ENCODE measurements at regions not wholly inside any gene's neighbourhood (a gene's known extent, or its start where the extent isn't known, plus 50 kb on each side); places are given as distances from the start of the nearest gene placed in this dataset.

- no peak for TF ChIP-seq CTCF (IDR thresholded peaks at IDR 0.05; ENCODE audit: low read depth, low read length, poor library complexity, severe bottlenecking)
- no peak for TF ChIP-seq EZH2phosphoT487 (IDR thresholded peaks at IDR 0.05; ENCODE audit: borderline replicate concordance, low read length)
- Histone ChIP-seq H3K27ac (ENCODE audit: low read depth, low read length) (no peak overlapping the region), H3K9me2 (replicated peaks; ENCODE audit: control insufficient read depth, low read length) (no peaks in the 10 kb centered on the region), H3K36me3 (ENCODE audit: control insufficient read depth, low read length) (no peaks in the 10 kb centered on the region), H3K4me2 (ENCODE audit: low read length) (no peak overlapping the region), H3K27me3 (ENCODE audit: control insufficient read depth, low read length) (no peaks in the 10 kb centered on the region), H3K79me2 (ENCODE audit: control insufficient read depth, low read length) (no peaks in the 10 kb centered on the region), H3K4me1 (ENCODE audit: control insufficient read depth, low read length) (no peaks in the 10 kb centered on the region), H4K20me1 (ENCODE audit: control insufficient read depth, insufficient read depth, low read depth, low read length) (no peaks in the 10 kb centered on the region), H3F3A (ENCODE audit: control insufficient read depth, insufficient read depth) (no peaks in the 10 kb centered on the region), H3K9me3 (ENCODE audit: control insufficient read depth, insufficient read depth, low read length) (no peaks in the 10 kb centered on the region), H3K4me3 (ENCODE audit: low read length) (no peak overlapping the region)
Observed at GRCh38 chr9:82356871-82357270, 368.3 kb downstream of the SPATA31D1 start.

GRCh38 chr9:82363198-82363597, 374.6 kb downstream of the SPATA31D1 start:
- TF ChIP-seq CTCF (IDR thresholded peaks at IDR 0.05; ENCODE audit: low read depth, low read length, poor library complexity, severe bottlenecking): no peak
- TF ChIP-seq EZH2phosphoT487 (IDR thresholded peaks at IDR 0.05; ENCODE audit: borderline replicate concordance, low read length): no peak
- no peaks in the 10 kb centered on the region for H3K9me3 ChIP-seq (ENCODE audit: control insufficient read depth, insufficient read depth, low read length)
- H3K4me1 ChIP-seq (ENCODE audit: control insufficient read depth, low read length): no peaks in the 10 kb centered on the region
- H3F3A ChIP-seq (ENCODE audit: control insufficient read depth, insufficient read depth): no peaks in the 10 kb centered on the region
- no peaks in the 10 kb centered on the region for H3K36me3 ChIP-seq (ENCODE audit: control insufficient read depth, low read length)
- H3K4me2 ChIP-seq (ENCODE audit: low read length): no peak overlapping the region
- H4K20me1 ChIP-seq (ENCODE audit: control insufficient read depth, insufficient read depth, low read depth, low read length): no peaks in the 10 kb centered on the region
- H3K9me2 ChIP-seq (replicated peaks; ENCODE audit: control insufficient read depth, low read length): no peaks in the 10 kb centered on the region
- no peaks in the 10 kb centered on the region for H3K27me3 ChIP-seq (ENCODE audit: control insufficient read depth, low read length)
- no peak overlapping the region for H3K4me3 ChIP-seq (ENCODE audit: low read length)
- H3K79me2 ChIP-seq (ENCODE audit: control insufficient read depth, low read length): no peaks in the 10 kb centered on the region
- H3K27ac ChIP-seq (ENCODE audit: low read depth, low read length): no peak overlapping the region

GRCh38 chr9:82363682-82364081, 375.1 kb downstream of the SPATA31D1 start:
- H3K4me3 ChIP-seq (ENCODE audit: low read length): no peak overlapping the region
- H3F3A ChIP-seq (ENCODE audit: control insufficient read depth, insufficient read depth): no peaks in the 10 kb centered on the region
- no peak for TF ChIP-seq CTCF (IDR thresholded peaks at IDR 0.05; ENCODE audit: low read depth, low read length, poor library complexity, severe bottlenecking)

GRCh38 chr9:82367016-82367415, 378.4 kb downstream of the SPATA31D1 start:
- Histone ChIP-seq H3K79me2 (ENCODE audit: control insufficient read depth, low read length) (no peaks in the 10 kb centered on the region), H3K9me3 (ENCODE audit: control insufficient read depth, insufficient read depth, low read length) (no peaks in the 10 kb centered on the region), H3K4me3 (ENCODE audit: low read length) (no peak overlapping the region), H3K27ac (ENCODE audit: low read depth, low read length) (no peak overlapping the region), H3K4me2 (ENCODE audit: low read length) (no peak overlapping the region), H3K27me3 (ENCODE audit: control insufficient read depth, low read length) (no peaks in the 10 kb centered on the region), H4K20me1 (ENCODE audit: control insufficient read depth, insufficient read depth, low read depth, low read length) (no peaks in the 10 kb centered on the region), H3K4me1 (ENCODE audit: control insufficient read depth, low read length) (no peaks in the 10 kb centered on the region), H3K9me2 (replicated peaks; ENCODE audit: control insufficient read depth, low read length) (no peaks in the 10 kb centered on the region; the same call in 1 of the 2 replicates), H3K36me3 (ENCODE audit: control insufficient read depth, low read length) (no peaks in the 10 kb centered on the region), H3F3A (ENCODE audit: control insufficient read depth, insufficient read depth) (no peaks in the 10 kb centered on the region)
- TF ChIP-seq EZH2phosphoT487 (IDR thresholded peaks at IDR 0.05; ENCODE audit: borderline replicate concordance, low read length) (no peak), CTCF (IDR thresholded peaks at IDR 0.05; ENCODE audit: low read depth, low read length, poor library complexity, severe bottlenecking) (no peak)

More at GRCh38 chr9:82363682-82364081, 375.1 kb downstream of the SPATA31D1 start:
- H3K27me3 ChIP-seq (ENCODE audit: control insufficient read depth, low read length): no peaks in the 10 kb centered on the region
- no peaks in the 10 kb centered on the region for H3K36me3 ChIP-seq (ENCODE audit: control insufficient read depth, low read length)
- H4K20me1 ChIP-seq (ENCODE audit: control insufficient read depth, insufficient read depth, low read depth, low read length): no peaks in the 10 kb centered on the region
- H3K4me2 ChIP-seq (ENCODE audit: low read length): no peak overlapping the region
- no peaks in the 10 kb centered on the region for H3K9me3 ChIP-seq (ENCODE audit: control insufficient read depth, insufficient read depth, low read length)
- H3K9me2 ChIP-seq (replicated peaks; ENCODE audit: control insufficient read depth, low read length): no peaks in the 10 kb centered on the region
- no peaks in the 10 kb centered on the region for H3K79me2 ChIP-seq (ENCODE audit: control insufficient read depth, low read length)
- no peak overlapping the region for H3K27ac ChIP-seq (ENCODE audit: low read depth, low read length)
- no peaks in the 10 kb centered on the region for H3K4me1 ChIP-seq (ENCODE audit: control insufficient read depth, low read length)

Data from DOHH2 (cell line).